ENCODE measurements at regions not wholly inside any gene's neighbourhood (a gene's known extent, or its start where the extent isn't known, plus 50 kb on each side); places are given as distances from the start of the nearest gene placed in this dataset.

- no peak for TF ChIP-seq CTCF (conservative IDR thresholded peaks at IDR 0.05; ENCODE audit: low read depth, low read length)
- DNase-seq (ENCODE audit: low read depth) = no peak
- no peak overlapping the region for H3K4me3 ChIP-seq (ENCODE audit: low read length)
Observed at GRCh38 chr3:73917643-73918042, 292.9 kb upstream of the PDZRN3 start.

GRCh38 chr3:73915886-73916285, 291.1 kb upstream of the PDZRN3 start:
- H3K4me3 ChIP-seq (ENCODE audit: low read length) = no peak overlapping the region
- no peak for TF ChIP-seq CTCF (conservative IDR thresholded peaks at IDR 0.05; ENCODE audit: low read depth, low read length)
- no peak for DNase-seq (ENCODE audit: low read depth)

GRCh38 chr3:73908218-73908617, 283.5 kb upstream of the PDZRN3 start:
- no peak for DNase-seq (ENCODE audit: low read depth)
- TF ChIP-seq CTCF (conservative IDR thresholded peaks at IDR 0.05; ENCODE audit: low read depth, low read length) = no peak
- H3K4me3 ChIP-seq (ENCODE audit: low read length) = no peak overlapping the region

- TF ChIP-seq CTCF (conservative IDR thresholded peaks at IDR 0.05; ENCODE audit: low read depth, low read length) = no peak
- no peak overlapping the region for H3K4me3 ChIP-seq (ENCODE audit: low read length)
- DNase-seq (ENCODE audit: low read depth) = no peak
Observed at GRCh38 chr3:73901686-73902085, 276.9 kb upstream of the PDZRN3 start.

GRCh38 chr3:73894474-73895213, 269.9 kb upstream of the PDZRN3 start:
- TF ChIP-seq CTCF (conservative IDR thresholded peaks at IDR 0.05; ENCODE audit: low read depth, low read length) = no peak
- DNase-seq (ENCODE audit: low read depth) = no peak

GRCh38 chr3:73893089-73893488, 268.3 kb upstream of the PDZRN3 start:
- H3K4me3 ChIP-seq (ENCODE audit: low read length) = no peak overlapping the region
- no peak for TF ChIP-seq CTCF (conservative IDR thresholded peaks at IDR 0.05; ENCODE audit: low read depth, low read length)

More at GRCh38 chr3:73894474-73895213, 269.9 kb upstream of the PDZRN3 start:
- H3K4me3 ChIP-seq (ENCODE audit: low read length) = no peak overlapping the region

GRCh38 chr3:73885862-73886261, 261.1 kb upstream of the PDZRN3 start:
- no peak overlapping the region for H3K4me3 ChIP-seq (ENCODE audit: low read length)
- TF ChIP-seq CTCF (conservative IDR thresholded peaks at IDR 0.05; ENCODE audit: low read depth, low read length) = no peak
- DNase-seq (ENCODE audit: low read depth) = no peak

More at GRCh38 chr3:73893089-73893488, 268.3 kb upstream of the PDZRN3 start:
- DNase-seq (ENCODE audit: low read depth) = no peak
